ENCODE measurements at regions not wholly inside any gene's neighbourhood (a gene's known extent, or its start where the extent isn't known, plus 50 kb on each side); places are given as distances from the start of the nearest gene placed in this dataset.

GRCh38 chr15:70334286-70334685 is 236.6 kb upstream of the TLE3 start:
- in situ Hi-C loops (cut with MboI; ENCODE audit: low sequenced_read_pairs) (no loop called here), dilution Hi-C loops (cut with HindIII; ENCODE audit: low sequenced_read_pairs, unreplicated experiment) (no loop called here), intact Hi-C loops (cut with micrococcal nuclease) (no loop called here)
- POLR2A ChIA-PET (ENCODE audit: unreplicated experiment) = no interaction called here
- Histone ChIP-seq H3K14ac (replicated peaks; ENCODE audit: low read depth, low read length) (no peak overlapping the region), H2AFZ (replicated peaks; ENCODE audit: low read length, poor library complexity) (no peak overlapping the region), H2BK120ac (ENCODE audit: low read depth, low read length) (no peak overlapping the region), H2BK5ac (ENCODE audit: low read depth, low read length, poor library complexity, severe bottlenecking) (no peak overlapping the region), H4K8ac (ENCODE audit: low read depth in 2 of 2, low read length in 2 of 2) (no peak overlapping the region), H3K18ac (ENCODE audit: low read depth, low read length) (no peak overlapping the region), H2BK15ac (ENCODE audit: low read depth, low read length) (no peak overlapping the region), H3K4me3 (ENCODE audit: insufficient read depth, low read depth, low read length) (no peak overlapping the region), H4K91ac (ENCODE audit: insufficient read depth, low read depth, low read length) (no peak overlapping the region), H3K27me3 (ENCODE audit: control insufficient read depth, insufficient read depth, low read length) (peaks cover 20% of the 10 kb centered on the region), H4K5ac (ENCODE audit: low read depth, low read length) (no peak overlapping the region), H3K9ac (ENCODE audit: low read depth, low read length) (no peak overlapping the region), H2AK5ac (ENCODE audit: low read depth, low read length) (no peak overlapping the region), H3K9me1 (ENCODE audit: insufficient read depth, low read length) (no peaks in the 10 kb centered on the region; the same call in 1 of the 2 replicates), H3K4me2 (ENCODE audit: low read depth, low read length) (no peak overlapping the region), H2BK20ac (ENCODE audit: low read depth, low read length) (no peak overlapping the region), H3K79me1 (ENCODE audit: low read depth in 1 of 2, low read length in 2 of 2) (no peaks in the 10 kb centered on the region), H2AK9ac (replicated peaks; ENCODE audit: low read depth, low read length, poor library complexity) (no peak overlapping the region), H3K27ac (ENCODE audit: insufficient read depth, low read length) (no peak overlapping the region), H3K56ac (ENCODE audit: extremely low read depth, insufficient read depth, low read length) (no peak overlapping the region), H3K36me3 (ENCODE audit: control insufficient read depth, insufficient read depth, low read length) (no peaks in the 10 kb centered on the region), H3K9me3 (ENCODE audit: control insufficient read depth, insufficient read depth, low read length) (peaks cover 6% of the 10 kb centered on the region; the same call in 1 of the 2 replicates), H3K4me1 (ENCODE audit: control insufficient read depth, insufficient read depth, low read length) (no peaks in the 10 kb centered on the region), H3K4ac (ENCODE audit: low read depth, low read length) (no peak overlapping the region), H3K23ac (ENCODE audit: low read depth, low read length) (no peak overlapping the region), H4K20me1 (ENCODE audit: insufficient read depth, low read length) (no peaks in the 10 kb centered on the region)
- DNase-seq = no peak
- BruUV-seq (replicated peaks) = no TSS peak
- whole genome bisulfite sequencing, 2 experiments (ENCODE audit: extremely low coverage in 2 of 2, insufficient read length in 1 of 2) = no CpG with 5 or more reads among the region's 5 CpGs
- CTCF ChIA-PET = no interaction called here
- ATAC-seq (ENCODE audit: low read depth) = no peak
- no peak for TF ChIP-seq POLR2A (IDR thresholded peaks at IDR 0.05; ENCODE audit: low read depth, low read length)
- TF ChIP-seq MAFK (IDR thresholded peaks at IDR 0.05; ENCODE audit: low read depth, low read length) = no peak
- no peak for TF ChIP-seq MXI1 (IDR thresholded peaks at IDR 0.05; ENCODE audit: borderline replicate concordance, low read depth, low read length)
- TF ChIP-seq CTCF (conservative IDR thresholded peaks at IDR 0.05; ENCODE audit: low read depth, low read length) = no peak
- no peak for TF ChIP-seq SMC3 (IDR thresholded peaks at IDR 0.05; ENCODE audit: low read depth, low read length)
- no peak for TF ChIP-seq ELK1 (IDR thresholded peaks at IDR 0.05; ENCODE audit: borderline replicate concordance, low read depth, low read length)
- no peak for TF ChIP-seq RFX5 (IDR thresholded peaks at IDR 0.05; ENCODE audit: low read depth, low read length)
- TF ChIP-seq BHLHE40 (IDR thresholded peaks at IDR 0.05; ENCODE audit: low read depth, low read length) = no peak
- TF ChIP-seq MAZ (IDR thresholded peaks at IDR 0.05; ENCODE audit: borderline replicate concordance, low read depth, low read length) = no peak
